HG03066 (cell line): ENCODE measurements at regions not wholly inside any gene's neighbourhood (a gene's known extent, or its start where the extent isn't known, plus 50 kb on each side); places are given as distances from the start of the nearest gene placed in this dataset.
"Not testable (repeated sequence)": the region's sequence is repeated elsewhere in the genome, so short reads cannot be mapped to it uniquely, and the experiment has no call there.

Source experiments
- ATAC-seq: cut with Tn5 transposase; IDR thresholded peaks from one replicate; pipeline ENCODE4 v1.9.1; 2021; ENCODE audit warnings: low read depth; ENCODE audit not compliant: unreplicated experiment

DNA sequence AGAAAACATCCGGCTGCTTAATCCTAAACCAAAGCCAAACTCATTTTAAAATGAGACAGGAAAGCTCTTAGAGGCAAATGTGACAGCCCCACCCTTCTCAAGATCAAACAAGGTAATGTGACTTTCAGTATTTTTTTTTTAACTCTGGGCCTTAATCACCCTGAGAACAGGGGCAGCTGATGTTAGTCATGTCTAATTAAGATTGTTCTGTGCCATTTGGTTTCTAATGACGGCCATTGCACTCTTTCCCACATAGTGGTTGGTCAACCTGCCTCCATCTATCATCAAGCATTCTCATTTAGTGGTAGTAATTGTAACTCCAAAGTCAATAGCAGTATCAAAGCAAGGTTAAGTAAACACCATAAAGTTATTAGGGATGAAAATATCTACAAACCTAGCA is 191.6 kb upstream of the EXOC2 start:
- no peak for ATAC-seq

GRCh38 chr6:882084-882598 is 189.2 kb upstream of the EXOC2 start:
- ATAC-seq: no peak

- ATAC-seq: no peak
These were observed 185.2 kb upstream of the EXOC2 start for GRCh38 chr6:878179-878578.

- no peak for ATAC-seq
These were observed 182.1 kb upstream of the EXOC2 start for GRCh38 chr6:875012-875411.

DNA sequence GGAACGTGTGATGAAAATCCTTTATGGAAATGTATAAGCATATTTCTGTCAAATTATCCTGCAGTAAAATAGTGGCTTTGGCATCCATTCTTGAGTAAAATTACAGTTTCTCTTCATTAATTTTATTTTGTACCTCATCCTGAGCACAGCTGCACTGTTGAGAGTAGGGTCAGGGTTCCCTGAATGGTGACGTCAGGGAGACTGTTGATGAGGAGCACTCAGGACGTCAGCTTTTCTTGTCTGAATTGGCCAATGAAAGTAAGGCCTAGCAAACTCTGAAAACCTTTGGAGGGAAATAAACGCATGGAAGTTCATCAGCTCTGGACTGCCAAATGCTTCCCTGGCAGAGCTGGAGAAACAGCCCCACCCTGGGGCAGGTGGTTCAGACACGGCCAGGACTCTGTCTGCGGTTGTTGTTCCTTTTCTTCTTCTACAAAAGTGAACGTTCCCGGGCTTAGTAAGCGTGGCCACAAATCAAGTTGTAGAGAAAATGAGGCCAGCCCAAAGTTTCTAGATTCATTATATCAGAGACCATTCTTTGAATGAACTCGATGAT is 179.7 kb upstream of the EXOC2 start:
- no peak for ATAC-seq

DNA sequence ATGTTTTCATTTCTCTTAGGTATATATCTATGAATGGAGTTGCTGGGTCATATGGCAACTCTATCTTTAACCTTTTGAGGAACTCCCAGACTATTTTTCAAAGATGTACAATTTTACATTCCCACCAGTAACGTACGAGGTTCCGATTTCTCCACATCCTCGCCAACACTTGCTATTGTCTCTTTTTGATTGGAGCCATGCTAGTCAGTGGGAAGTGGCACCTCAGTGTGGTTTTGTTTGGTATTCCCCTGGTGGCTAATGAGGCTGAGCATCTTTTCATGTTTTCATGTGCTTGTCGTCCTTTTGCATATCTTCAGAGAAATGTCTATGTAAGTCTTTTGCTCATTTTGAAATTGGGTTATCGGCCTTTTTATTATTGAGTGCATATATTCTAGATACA is 178.6 kb upstream of the EXOC2 start:
- no peak for ATAC-seq

- no peak for ATAC-seq
These were observed 177.2 kb upstream of the EXOC2 start for GRCh38 chr6:870096-870495.

GRCh38 chr6:868201-868600 is 175.3 kb upstream of the EXOC2 start:
- ATAC-seq: no peak

- no peak for ATAC-seq
These were observed 174.4 kb upstream of the EXOC2 start for GRCh38 chr6:867378-867777.

DNA sequence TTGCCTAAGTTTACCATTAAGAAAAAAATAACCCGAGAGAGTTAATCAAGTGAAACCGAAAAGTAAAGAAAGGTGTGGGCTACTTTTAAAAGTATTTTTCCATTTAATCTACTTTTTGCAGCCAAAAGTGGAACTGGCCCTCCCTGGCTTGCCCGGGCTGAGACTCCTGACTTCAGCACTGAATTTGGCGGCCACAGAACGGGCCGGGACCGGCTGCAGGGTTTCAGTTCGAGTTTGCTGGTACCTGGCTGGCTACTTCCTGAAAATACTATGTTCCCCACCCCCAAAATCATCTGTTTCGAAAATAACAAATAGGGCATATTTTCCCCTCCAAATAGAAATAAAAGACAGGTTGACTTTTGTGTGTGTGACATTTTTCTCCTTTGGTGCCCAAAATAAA is 173.4 kb upstream of the EXOC2 start:
- no peak for ATAC-seq

DNA sequence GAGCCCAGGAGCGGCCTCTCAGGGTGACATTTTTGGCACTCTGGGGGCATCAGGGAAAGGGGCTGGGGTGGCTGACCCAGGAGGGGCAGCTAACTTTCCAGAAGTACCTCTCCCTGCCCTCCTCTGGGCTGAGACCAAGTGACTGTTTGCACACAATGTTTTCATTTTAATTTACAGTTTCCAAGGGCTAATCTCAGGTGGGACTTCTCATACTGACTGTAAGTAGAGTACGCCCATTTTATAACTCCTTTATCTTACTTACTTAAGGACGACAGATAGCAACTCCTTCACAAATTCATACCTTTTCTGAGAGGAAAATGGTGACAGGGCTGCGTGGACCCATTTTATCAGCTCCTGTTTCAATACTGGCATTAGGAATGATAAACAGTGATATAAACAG is 172.9 kb upstream of the EXOC2 start:
- no peak for ATAC-seq

GRCh38 chr6:863831-864230 is 170.9 kb upstream of the EXOC2 start:
- no peak for ATAC-seq

DNA sequence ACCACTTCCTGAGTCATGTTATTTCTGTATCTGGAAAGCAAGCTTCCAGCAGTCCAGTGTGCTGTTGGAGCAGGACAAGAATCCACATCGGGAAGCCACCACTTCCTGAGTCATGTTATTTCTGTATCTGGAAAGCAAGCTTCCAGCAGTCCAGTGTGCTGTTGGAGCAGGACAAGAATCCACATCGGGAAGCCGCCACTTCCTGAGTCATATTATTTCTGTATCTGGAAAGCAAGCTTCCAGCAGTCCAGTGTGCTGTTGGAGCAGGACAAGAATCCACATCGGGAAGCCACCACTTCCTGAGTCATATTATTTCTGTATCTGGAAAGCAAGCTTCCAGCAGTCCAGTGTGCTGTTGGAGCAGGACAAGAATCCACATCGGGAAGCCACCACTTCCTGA is 170.2 kb upstream of the EXOC2 start:
- ATAC-seq: not testable (repeated sequence)

- no peak for ATAC-seq
These were observed 167.0 kb upstream of the EXOC2 start for GRCh38 chr6:859936-860335.

DNA sequence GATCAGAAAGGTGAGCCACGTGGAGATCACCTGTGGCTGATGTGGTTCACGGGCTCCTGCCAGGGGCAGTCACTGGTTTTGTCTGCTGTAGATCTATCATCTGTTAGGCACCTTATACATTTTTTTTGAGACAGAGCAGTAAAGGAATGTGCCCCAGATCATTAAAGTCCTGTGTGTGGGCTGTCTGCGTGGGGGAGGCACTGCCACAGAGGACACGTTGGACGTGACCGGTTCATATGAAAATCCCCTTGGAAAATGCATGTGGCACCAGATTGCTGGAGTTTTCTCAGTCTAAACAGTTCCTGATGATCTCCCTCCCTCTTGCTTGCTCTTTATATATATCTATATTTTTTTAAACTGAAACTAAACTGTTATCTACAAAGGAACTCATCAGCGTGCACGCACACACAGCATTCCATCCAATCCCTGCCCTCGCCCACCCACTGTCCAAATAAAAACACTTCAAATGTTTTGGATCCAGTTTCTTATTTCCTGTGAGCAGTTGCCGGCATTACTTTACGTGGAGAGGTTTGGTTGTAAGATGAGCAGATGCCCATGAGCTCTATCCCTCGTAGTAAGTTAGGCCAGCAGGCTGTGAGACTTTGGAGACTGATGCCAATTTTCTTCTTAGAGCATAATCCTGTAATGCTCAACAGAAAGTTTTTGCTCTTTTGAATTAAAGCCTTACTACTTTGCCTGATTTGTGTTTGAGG is 161.6 kb upstream of the EXOC2 start:
- ATAC-seq: no peak

DNA sequence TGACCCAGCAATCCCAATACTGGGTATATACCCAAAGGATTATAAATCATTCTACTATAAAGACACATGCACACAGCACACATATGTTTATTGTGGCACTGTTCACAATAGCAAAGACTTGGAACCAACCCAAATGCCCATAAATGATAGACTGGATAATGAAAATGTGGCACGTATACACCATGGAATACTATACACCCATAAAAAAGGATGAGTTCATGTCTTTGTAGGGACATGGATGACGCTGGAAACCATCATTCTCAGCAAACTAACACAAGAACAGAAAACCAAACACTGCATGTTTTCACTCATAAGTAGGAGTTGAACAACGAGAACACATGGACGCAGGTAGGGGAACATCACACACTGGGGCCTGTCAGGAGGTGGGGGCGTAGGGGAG is 159.3 kb upstream of the EXOC2 start:
- ATAC-seq: not testable (repeated sequence)

DNA sequence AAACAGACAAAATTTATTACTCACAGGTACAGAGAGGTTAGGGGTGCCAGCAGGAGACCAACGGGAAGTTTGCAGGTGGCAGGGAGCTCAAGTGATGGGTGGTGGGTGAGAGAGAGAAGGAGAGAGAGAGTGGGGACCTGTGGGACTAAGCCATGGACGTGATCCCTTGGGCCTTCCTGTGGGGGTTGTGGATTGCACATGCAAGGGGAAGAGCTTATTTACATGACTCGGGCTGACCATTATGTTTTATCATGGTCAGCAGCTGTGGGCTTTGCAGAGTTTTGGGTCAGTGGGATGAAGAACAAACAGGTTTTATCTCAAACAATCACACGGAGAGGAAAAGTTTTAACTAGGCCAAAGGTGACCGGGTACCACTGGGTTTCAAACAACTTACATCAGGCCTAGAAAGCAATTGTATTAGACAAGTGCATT is 156.2 kb upstream of the EXOC2 start:
- ATAC-seq: no peak

DNA sequence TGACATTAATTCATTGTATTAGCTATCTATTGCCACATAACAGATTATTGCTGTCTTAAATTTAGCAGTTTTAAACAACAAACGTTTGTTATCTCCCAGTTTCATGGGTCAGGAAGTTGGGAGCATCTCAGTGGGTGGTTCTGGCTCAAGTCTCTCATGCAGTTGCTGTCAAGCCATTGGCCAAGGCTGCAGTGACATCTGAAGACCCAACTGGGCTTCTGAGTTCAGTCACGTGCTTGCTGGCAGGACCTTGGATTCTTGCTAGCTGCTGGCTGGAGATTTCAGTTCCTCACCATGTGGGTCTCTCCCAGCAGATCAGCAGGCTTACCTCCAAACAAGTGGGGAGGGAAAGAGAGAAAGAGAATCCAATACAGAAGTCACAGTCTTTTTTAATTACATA is 152.6 kb upstream of the EXOC2 start:
- no peak for ATAC-seq

DNA sequence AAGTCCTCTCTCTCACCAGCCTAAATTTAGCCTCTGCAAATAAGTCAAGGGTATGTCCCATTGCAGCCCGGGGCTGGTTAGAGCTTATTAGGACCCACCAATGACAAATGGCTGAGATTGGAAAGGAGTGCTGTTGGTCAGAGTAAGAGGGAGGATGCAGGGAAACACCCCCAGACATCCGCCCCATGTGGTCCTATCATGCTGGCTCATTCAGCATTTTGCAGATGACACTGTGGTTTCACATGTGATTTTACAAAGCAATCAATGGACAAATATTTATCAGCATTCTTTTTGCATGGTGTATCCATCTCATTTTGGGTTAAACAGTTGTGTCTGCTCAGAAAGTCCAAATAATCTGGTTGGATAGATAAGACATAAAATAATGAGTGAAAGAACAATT is 152.2 kb upstream of the EXOC2 start:
- no peak for ATAC-seq

- no peak for ATAC-seq
These were observed 149.2 kb upstream of the EXOC2 start for GRCh38 chr6:842141-842540.

DNA sequence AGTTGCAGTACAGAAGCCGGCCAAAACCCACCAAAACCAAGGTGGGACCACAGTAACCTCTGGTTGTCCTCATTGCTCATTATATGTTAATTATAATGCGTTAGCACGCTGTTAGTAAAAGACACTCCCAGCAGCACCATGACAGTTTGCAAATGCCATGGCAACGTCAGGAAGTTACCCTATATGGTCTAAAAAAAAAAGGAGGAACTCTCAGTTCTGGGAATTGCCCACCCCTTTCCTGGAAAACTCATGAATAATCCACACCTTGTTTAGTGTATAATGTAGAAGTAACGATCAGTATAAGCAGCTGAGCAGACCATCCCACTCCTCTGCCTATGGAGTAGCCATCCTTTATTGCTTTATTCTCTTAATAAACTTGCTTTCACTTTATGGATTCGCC is 148.6 kb upstream of the EXOC2 start:
- no peak for ATAC-seq

- no peak for ATAC-seq
These were observed 146.3 kb upstream of the EXOC2 start for GRCh38 chr6:839201-839600.
